Activated CD4-positive, alpha-beta T cell treated with anti-CD3 and anti-CD28 coated beads, Interleukin-10, Interleukin-2, amounts not matched to agents 100 ng/mL and 50 ng/mL, durations not matched to agents 16 hours and 8 hours (primary cell): ENCODE measurements at regions not wholly inside any gene's neighbourhood (a gene's known extent, or its start where the extent isn't known, plus 50 kb on each side); places are given as distances from the start of the nearest gene placed in this dataset.
"Not testable (repeated sequence)": the region's sequence is repeated elsewhere in the genome, so short reads cannot be mapped to it uniquely, and the experiment has no call there.

Experiments used
- DNase-seq: peaks from one replicate; pipeline ENCODE4 v3.0.0-alpha.2; 2020

GRCh38 chr4:130922955-130923354 is 1827.0 kb downstream of the C4orf33 start:
- no peak for DNase-seq

- DNase-seq: no peak
Observed at GRCh38 chr4:130955520-130955919, 1859.6 kb downstream of the C4orf33 start.

GRCh38 chr4:130985371-130985770 is 1889.4 kb downstream of the C4orf33 start:
- no peak for DNase-seq

GRCh38 chr4:130995988-130996387 is 1900.0 kb downstream of the C4orf33 start:
- DNase-seq: no peak

DNA sequence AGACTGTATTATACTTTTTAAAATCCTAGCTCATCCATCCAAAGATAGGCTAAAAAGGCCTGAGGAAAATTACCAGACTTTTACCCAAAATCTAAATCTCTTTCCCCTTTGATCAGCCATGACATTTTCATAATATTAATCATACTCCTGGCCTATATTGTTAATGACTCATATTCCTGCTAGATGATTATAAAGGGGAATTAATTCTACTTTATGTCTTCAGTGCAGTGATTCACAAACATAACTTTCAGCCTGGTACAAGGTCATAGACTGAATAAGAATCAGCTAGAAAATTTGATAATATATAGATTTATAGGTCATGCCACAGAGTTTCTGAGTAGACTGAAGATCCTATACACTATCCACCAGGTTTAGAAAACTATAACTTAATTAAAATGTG is 1905.4 kb downstream of the C4orf33 start:
- no peak for DNase-seq

DNA sequence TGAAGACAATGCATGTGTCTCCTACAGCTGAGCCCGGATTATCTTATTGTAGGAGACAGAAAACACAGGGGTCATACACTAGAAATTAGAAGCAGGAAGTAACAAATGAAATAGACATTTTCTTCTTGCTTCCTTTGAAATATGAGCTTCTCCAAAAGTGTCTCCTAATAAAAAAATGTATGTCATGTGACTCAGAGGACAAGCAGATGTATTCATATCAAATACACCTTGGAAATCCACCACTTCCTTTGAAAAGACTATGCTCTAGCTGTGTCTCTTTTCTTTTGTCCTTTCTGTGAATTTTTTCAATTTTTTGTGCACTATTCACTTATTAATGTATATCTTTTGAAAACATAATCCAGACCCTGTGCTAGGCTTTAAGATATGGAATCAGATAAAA is 1906.2 kb downstream of the C4orf33 start:
- no peak for DNase-seq

- no peak for DNase-seq
Observed at GRCh38 chr4:131006388-131006787, 1910.4 kb downstream of the C4orf33 start.

DNA sequence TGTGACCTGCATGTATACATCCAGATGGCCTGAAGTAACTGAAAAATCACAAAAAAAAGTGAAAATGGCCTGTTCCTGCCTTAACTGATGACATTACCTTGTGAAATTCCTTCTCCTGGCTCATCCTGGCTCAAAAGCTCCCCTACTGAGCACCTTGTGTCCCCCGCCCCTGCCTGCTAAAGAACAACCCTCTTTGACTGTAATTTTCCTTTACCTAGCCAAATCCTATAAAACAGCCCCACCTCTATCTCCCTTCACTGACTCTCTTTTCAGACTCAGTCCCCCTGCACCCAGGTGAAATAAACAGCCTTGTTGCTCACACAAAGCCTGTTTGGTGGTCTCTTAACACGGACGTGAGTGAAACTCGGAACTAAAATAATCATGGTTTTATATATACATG is 1916.0 kb downstream of the C4orf33 start:
- DNase-seq: not testable (repeated sequence)

- no peak for DNase-seq
Observed at GRCh38 chr4:131013226-131013625, 1917.3 kb downstream of the C4orf33 start.

GRCh38 chr4:131026771-131027170 is 1930.8 kb downstream of the C4orf33 start:
- no peak for DNase-seq

DNA sequence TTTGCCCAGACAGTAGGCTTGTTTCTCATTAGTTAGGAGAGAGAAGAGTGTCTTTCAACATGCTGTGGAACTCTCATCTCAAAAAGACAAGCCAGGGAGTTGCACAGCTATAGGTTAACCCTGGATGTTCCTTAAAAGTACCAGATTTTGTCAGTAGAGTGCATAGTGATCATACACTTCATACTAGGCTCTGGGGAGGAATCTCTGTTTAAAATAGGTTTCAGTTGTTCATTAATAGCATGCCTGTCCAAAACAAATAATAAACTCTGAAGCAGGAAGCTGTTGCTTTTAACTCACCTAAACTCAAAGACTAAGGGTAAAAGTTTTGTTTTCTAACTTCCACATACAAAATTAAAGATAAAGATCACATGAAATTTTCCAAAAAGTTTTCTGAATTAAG is 1948.4 kb downstream of the C4orf33 start:
- DNase-seq: no peak

DNA sequence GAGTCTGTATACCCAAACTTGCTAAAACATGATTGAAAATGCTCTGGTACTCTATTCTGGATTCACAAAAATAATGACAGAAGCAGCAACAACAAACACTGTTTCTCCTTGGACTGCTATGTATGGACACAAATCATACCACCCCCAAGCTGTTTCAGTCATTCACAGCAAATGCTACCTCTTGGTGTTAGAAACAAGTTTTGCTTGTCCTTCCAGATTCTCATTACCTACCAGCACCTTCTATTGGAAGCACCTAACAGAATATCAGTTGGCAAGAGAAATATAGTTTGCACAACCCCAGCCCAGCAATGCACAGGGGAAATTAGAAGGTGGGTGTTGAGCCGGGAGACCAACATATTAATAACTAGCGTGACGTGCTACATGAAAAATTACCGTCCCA is 1950.9 kb downstream of the C4orf33 start:
- no peak for DNase-seq

- DNase-seq: no peak
Observed at GRCh38 chr4:131052646-131053045, 1956.7 kb downstream of the C4orf33 start.

DNA sequence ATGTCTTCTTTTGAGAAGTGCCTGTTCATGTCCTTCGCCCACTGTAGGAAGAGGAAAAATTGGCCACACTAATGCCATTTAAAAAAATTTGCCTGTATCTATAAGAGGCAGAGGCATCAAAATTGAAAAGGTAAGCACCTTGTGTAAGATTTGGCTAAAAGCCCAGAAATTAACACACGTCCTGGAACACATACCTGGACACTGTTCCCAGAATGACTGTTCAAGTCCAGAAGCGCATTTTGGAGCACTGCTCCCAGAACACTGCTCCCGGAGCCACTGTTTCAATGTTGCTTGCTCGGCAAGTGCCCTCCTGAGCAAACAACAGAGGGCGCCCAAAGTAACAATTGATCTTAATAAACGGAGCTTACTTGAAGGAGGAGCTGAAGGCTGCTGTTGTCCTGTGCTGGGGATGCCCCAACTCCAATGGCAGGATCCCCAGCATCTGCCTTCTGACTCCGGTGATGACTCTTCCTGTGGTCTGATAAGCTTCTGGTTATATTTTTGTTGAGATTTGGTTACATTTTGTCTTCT is 1958.6 kb downstream of the C4orf33 start:
- DNase-seq: no peak

GRCh38 chr4:131061734-131062133 is 1965.8 kb downstream of the C4orf33 start:
- DNase-seq: no peak

DNA sequence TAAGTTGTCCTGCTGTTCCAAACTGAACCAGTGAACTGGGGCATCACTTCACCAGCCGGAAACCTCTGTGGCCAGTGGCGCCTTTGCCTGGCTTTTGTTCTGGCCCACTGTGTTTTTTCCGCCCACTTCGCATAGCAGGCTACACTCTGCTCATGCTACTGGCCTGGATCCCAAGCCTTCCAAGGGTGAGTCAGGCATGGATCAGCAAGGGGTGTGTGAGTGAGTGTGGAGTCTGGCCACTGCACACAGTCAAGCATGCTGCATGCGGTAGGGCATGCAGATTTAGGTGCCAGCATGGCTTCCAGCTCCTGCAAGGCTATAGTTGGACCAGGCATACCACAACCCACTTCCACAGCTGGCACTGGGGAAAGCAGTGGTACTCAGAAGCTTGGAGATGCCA is 1967.9 kb downstream of the C4orf33 start:
- DNase-seq: no peak

GRCh38 chr4:131081069-131081468 is 1985.1 kb downstream of the C4orf33 start:
- DNase-seq: no peak

GRCh38 chr4:131084997-131085396 is 1989.0 kb downstream of the C4orf33 start:
- no peak for DNase-seq

DNA sequence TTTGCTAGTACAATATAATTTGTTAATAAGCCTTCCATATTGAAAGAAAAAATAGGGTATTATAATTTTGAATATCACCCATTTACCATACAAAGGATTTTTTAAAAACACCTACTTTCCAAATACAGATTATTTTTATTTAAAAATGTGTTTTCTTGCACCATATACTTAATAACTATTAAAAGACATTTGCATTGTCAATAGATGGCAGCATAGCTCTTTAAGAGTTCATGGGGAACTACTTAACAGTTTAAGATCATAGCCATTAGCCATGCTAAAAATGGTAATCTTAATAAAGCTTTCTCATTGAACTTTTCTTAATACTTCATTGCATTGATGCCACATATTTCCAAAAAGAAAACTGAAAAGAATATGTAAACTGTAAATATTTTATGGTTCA is 1995.9 kb downstream of the C4orf33 start:
- peak; percentile 0 for DNase-seq

DNA sequence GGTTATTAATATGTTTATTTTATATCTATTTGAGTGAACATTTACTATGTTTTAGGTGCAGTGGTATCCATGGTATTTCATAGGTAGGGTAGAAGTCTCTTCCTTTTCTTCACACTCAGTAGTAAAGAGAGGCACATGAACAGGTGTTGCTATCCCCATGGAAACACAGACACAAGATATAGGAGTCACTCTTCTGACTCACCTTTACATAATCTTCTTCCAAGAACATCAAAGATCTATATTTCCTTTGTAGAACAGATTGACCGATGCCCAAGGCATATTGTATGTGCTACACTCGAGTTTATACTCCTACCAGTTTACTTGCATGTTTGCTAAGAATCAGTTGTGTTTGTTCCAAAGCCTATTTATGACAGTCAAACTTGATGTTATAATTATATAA is 1997.4 kb downstream of the C4orf33 start:
- DNase-seq: no peak

DNA sequence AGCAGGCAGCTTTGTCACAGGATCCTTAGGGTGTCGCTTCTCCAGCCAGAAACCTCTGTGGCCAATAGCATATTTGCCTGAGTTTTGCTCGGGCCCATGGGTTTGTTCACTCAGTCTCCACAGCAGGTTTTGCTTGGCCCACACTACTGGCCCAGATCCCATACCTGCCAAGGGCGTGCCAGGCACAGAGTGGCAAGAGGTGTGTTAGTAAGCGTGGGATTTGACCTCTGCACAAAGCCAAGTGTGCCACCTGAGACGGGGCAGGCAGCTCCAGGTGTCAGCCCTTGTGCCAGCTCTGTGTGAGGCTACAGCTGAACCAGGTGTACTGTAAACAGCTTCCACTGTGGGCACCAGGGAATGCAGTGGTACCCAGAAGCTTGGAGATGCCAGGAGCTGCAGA is 2003.0 kb downstream of the C4orf33 start:
- no peak for DNase-seq

GRCh38 chr4:131113273-131113672 is 2017.3 kb downstream of the C4orf33 start:
- DNase-seq: no peak

DNA sequence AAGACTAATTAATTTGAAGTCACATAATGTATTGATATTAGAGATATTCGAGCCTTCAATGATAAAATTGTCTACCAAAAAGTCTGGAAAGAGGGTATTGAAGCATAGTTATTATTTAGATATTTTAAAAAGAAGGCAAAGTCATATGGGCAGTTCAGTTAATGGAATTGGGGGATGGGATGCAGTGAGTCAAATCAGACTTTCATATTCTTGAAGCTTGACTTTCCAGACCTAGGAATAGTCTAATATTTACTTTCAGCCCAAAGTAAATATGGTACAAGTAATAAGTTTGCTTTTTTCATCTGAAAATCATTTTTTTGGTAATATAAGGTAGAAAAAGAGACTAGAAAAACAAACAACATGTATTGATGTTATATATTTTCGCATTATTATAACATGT is 2017.8 kb downstream of the C4orf33 start:
- no peak for DNase-seq

DNA sequence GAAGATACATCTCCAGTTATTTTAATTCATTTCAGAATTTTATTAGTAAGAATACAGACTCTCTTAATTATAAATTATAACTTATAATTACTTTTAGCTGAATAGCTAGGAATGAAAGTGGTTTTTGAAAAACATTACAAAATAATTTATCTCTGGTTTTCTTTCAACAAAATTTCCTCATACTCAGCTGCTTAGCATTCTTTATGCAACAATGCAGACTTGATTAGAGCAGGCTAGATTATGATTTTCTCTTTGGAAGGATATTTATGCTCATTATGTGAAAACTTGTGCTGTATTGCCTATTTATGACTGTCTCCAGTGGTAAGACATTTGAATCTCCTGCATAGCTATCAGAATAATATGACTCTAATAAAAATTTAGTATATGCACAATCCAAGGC is 2023.7 kb downstream of the C4orf33 start:
- DNase-seq: no peak

- DNase-seq: no peak
Observed at GRCh38 chr4:131137196-131137595, 2011.9 kb upstream of the PCDH10 start.

GRCh38 chr4:131159261-131159660 is 1989.8 kb upstream of the PCDH10 start:
- no peak for DNase-seq
